Stimulated activated CD4-positive, alpha-beta T cell treated with anti-CD3 and anti-CD28 coated beads, Interleukin-15, amount 100 ng/mL, for 48 hours (primary cell): ENCODE measurements at regions not wholly inside any gene's neighbourhood (a gene's known extent, or its start where the extent isn't known, plus 50 kb on each side); places are given as distances from the start of the nearest gene placed in this dataset.
"Not testable (repeated sequence)": the region's sequence is repeated elsewhere in the genome, so short reads cannot be mapped to it uniquely, and the experiment has no call there.

ENCODE experiments used
- DNase-seq, 2 donors: peaks; one replicate each; pipeline ENCODE4 v3.0.0-alpha.2; 2020; ENCODE audit warnings: low read depth in 2 of 2

- not testable (repeated sequence) for DNase-seq
Observed at GRCh38 chr2:111500536-111501062, 379.9 kb downstream of the BCL2L11 start.

GRCh38 chr2:111503844-111504570 lies 380.0 kb downstream of the ANAPC1 start:
- DNase-seq = not testable (repeated sequence)

GRCh38 chr2:111504571-111504942 lies 379.4 kb downstream of the ANAPC1 start:
- DNase-seq = not testable (repeated sequence)

- DNase-seq = not testable (repeated sequence)
Observed at GRCh38 chr2:111505267-111505666, 378.7 kb downstream of the ANAPC1 start.

DNA sequence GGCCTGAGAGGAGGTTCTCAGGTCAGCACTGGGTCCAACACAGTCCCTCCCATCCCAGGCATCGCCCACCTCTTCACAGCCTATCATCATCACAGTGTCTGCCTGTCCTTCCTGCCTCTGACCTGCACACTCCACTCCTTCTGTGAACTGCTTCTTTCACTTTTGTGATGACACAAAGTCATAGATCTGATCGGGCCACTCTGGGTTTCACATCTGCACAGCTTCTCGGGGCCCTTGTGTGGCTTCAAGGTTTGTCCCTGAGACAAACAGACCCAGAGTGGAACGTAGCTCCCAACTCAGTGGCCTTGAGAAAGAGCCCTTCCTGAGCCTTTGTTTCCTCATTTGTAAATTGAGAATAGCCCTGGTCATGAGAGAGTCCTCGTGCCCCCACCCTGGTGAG lies 377.1 kb downstream of the ANAPC1 start:
- peak in 1 of 2 donors; percentile 27 for DNase-seq

DNA sequence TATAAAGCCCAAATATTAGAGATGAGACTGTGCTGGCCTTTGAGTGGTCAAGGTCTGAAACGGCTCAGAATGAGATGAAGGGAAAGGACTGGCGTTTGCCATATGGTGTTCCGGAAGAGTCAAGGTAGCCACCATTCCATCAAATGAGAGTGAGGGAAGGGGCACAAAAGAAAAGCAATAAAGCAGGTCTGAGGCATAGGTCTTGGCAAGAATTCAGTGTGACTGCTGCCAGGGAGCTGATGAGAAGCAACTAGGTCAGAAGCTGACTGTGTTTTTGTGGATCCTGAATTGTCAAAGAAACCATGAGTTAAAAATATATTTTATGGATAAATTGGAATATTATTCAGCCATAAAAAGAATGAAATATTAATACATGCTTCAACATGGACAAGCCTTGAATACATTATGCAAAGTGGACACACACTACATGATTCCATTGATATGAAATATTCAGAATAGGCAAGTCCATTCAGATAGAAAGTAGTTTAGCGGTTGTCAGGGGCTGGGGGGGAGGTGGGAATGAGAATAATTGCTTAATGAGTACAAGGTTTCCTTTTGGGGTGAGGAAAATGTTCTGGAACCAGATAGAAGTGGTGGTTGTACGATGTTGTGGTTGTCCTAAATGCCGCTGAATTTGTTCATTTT lies 374.6 kb downstream of the ANAPC1 start:
- not testable (repeated sequence) for DNase-seq

GRCh38 chr2:111510384-111510783 lies 373.6 kb downstream of the ANAPC1 start:
- not testable (repeated sequence) for DNase-seq

GRCh38 chr2:111511062-111511461 lies 372.9 kb downstream of the ANAPC1 start:
- DNase-seq = not testable (repeated sequence)

DNA sequence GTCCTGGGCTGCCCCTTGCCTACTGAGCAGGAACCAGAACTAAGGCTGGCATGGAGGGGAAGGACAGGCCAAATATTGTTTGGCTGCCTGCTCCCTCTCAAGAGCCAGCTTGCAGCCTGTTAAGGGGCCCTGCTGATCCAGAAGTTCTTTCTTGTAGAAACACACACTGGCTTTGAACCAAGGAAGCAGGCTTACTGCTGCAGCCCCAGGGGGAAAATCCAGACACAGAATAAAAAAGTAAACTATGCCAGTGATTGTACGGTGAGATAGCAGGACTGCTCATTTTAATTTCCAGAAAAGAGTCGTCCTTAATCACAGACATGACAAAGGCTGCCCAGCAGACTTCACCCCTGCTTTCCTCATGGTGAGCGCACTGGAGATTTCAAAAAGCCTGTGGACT lies 371.6 kb downstream of the ANAPC1 start:
- DNase-seq = not testable (repeated sequence)

- not testable (repeated sequence) for DNase-seq
Observed at GRCh38 chr2:111514138-111514537, 369.9 kb downstream of the ANAPC1 start.

DNA sequence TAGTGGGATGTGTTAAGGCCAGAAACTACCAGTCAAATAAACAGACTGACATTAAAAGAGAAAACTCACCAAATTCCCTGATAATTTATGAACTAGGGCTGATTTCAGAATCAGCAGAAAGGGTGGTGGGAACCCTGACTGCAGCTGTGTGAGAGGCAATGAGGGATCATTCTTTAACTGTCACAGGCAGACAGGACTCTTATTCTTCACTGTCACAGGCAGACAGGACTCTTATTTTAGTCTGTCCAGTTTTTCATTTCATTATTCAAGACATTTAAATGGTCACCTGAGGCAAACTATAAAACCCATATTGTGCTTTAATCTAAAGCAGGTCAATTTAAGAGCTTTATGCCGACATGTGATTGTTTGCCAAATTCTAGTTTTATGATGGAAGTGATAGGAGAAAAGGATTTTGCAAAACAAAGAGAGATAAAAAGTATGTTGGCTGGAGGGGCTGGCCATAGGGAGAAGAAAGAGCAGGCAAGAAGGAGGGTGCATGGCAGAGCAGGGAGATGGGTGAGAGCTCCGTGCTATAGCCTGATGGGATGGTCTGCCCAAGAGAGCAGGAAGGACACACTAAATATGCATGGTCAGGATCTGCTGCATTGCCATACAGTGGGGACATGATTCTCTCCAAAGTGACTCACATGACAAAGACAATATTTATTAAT lies 366.8 kb downstream of the ANAPC1 start:
- DNase-seq = not testable (repeated sequence)

- not testable (repeated sequence) for DNase-seq
Observed at GRCh38 chr2:111517721-111518053, 366.3 kb downstream of the ANAPC1 start.

- DNase-seq = no peak
Observed at GRCh38 chr2:111519071-111519470, 364.9 kb downstream of the ANAPC1 start.

GRCh38 chr2:111522231-111522768 lies 361.7 kb downstream of the ANAPC1 start:
- no peak for DNase-seq

- DNase-seq = no peak
Observed at GRCh38 chr2:111523009-111523408, 361.0 kb downstream of the ANAPC1 start.

GRCh38 chr2:111525026-111525425 lies 359.0 kb downstream of the ANAPC1 start:
- DNase-seq = not testable (repeated sequence)

GRCh38 chr2:111526041-111526639 lies 357.9 kb downstream of the ANAPC1 start:
- DNase-seq = not testable (repeated sequence)

GRCh38 chr2:111527707-111528400 lies 356.1 kb downstream of the ANAPC1 start:
- not testable (repeated sequence) for DNase-seq

DNA sequence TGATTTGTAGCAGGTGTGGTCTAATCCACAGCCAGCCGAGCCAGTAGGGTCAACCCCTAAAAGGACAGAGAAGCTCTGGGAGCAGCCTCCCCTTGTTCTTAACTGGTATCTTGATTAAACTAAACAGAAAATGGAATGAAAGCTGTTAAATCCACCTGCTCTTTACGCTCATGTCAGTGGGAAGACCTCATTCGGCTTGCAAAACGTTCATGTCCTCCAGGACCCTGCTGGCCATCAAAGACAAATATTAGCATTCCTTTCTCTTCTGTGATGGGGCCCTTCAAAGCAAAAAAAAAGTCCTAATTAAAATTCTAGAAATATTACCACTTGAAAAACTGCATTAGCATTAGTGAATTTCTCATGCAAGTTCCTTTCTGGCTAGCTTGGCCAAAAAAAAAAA lies 355.0 kb downstream of the ANAPC1 start:
- DNase-seq = not testable (repeated sequence)

DNA sequence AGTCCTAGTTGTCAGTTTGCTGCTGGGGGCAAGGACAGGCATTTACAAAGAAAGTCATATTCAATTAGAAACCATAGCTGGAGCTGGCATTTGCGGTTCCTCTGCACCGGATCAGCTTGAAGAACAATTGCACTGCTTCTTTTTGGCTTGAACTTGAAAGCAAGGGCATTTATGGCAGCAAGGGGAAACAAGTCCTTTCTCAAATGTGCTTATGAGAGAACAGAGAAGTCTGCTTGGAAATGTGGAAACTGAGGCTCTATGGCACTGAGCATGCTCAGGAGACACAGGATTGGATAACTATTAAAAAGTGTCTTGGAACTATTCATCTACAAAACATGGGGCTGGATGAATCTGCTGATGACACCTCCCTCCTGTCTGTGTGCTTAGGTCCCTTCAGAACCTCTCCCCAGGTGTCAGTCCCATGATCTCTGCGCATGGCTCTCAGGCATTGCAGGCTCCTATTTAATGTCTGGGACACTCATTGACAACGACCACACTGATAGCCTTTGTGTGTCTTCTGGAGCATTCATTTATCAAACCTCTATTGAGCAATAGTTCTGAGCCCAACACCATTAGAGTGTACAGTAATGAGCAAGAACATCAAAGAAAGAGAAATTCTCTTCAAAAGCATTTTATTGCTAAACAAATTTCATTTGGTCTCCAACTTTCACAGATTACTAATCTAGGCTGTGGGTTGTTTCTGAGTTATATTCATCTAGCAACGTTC lies 353.6 kb downstream of the ANAPC1 start:
- not testable (repeated sequence) for DNase-seq
